ENCODE measurements at regions not wholly inside any gene's neighbourhood (a gene's known extent, or its start where the extent isn't known, plus 50 kb on each side); places are given as distances from the start of the nearest gene placed in this dataset.
"Not testable (repeated sequence)": the region's sequence is repeated elsewhere in the genome, so short reads cannot be mapped to it uniquely, and the experiment has no call there.

DNA sequence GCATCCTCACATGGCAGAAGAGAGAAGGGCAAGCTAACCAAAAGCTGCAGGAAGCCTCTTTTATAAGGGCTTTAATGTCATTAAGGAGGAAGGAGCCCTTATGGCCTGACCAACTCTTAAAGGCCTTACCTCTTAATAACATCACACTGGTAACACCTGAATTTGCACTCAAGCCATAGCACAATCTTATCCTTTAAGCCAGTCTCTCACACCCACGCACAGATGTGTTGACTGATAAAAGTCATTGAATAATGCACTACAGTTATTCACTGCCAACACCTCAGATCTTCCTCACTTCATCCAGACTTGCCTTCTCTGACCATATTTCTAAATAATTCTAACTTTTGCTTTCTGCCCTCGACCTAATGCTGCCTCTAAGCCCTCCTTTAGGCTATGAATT lies 516.8 kb downstream of the ADCYAP1 start:
- TF ChIP-seq, protein P1, sequence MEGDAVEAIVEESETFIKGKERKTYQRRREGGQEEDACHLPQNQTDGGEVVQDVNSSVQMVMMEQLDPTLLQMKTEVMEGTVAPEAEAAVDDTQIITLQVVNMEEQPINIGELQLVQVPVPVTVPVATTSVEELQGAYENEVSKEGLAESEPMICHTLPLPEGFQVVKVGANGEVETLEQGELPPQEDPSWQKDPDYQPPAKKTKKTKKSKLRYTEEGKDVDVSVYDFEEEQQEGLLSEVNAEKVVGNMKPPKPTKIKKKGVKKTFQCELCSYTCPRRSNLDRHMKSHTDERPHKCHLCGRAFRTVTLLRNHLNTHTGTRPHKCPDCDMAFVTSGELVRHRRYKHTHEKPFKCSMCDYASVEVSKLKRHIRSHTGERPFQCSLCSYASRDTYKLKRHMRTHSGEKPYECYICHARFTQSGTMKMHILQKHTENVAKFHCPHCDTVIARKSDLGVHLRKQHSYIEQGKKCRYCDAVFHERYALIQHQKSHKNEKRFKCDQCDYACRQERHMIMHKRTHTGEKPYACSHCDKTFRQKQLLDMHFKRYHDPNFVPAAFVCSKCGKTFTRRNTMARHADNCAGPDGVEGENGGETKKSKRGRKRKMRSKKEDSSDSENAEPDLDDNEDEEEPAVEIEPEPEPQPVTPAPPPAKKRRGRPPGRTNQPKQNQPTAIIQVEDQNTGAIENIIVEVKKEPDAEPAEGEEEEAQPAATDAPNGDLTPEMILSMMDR (IDR thresholded peaks at IDR 0.05; ENCODE audit: insufficient read depth, low read depth, low read length, missing control alignments), result no peak
- H3K4me3 ChIP-seq (ENCODE audit: low read length), result no peak overlapping the region
- no peak for DNase-seq (ENCODE audit: low read depth)

DNA sequence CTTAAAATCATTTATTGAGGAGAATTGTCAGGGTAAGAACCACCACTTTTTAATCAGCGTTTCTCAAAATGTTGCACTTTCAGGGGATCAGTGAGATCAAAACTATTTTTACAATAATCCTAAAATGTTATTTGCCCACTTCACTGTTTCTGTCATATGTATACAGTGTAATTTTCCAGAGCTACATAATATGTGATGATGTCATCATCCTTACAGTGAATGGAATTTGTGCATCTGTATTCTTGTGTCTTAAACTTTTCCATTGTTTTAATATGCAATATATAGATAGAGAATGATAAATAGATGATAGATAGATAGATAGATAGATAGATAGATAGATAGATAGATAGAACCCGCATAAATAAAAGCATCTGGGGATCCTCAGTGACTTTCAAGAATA lies 518.0 kb downstream of the ADCYAP1 start:
- TF ChIP-seq, protein P1 (IDR thresholded peaks at IDR 0.05; ENCODE audit: insufficient read depth, low read depth, low read length, missing control alignments), result no peak
- H3K4me3 ChIP-seq (ENCODE audit: low read length), result no peak overlapping the region
- no peak for DNase-seq (ENCODE audit: low read depth)

DNA sequence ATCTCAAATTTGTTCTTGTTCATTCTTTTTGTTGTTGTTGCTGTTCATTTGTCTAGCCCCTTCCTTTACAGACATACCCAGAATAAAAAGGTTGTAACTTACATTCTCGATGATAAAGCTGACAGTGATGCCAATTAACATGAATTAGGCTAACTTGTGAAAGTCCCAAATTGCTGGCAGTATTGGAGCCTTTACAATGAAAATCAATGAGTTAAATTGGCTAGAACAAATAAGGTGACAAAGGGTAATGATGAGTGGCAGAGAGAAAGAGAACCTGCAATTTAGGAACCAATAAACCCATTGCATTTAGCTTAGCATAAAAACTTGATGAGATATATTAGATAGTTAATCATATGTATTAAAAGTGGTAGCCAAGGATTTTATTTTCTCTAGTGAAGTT lies 521.0 kb downstream of the ADCYAP1 start:
- TF ChIP-seq, protein P1 (IDR thresholded peaks at IDR 0.05; ENCODE audit: insufficient read depth, low read depth, low read length, missing control alignments), result no peak
- no peak for DNase-seq (ENCODE audit: low read depth)

DNA sequence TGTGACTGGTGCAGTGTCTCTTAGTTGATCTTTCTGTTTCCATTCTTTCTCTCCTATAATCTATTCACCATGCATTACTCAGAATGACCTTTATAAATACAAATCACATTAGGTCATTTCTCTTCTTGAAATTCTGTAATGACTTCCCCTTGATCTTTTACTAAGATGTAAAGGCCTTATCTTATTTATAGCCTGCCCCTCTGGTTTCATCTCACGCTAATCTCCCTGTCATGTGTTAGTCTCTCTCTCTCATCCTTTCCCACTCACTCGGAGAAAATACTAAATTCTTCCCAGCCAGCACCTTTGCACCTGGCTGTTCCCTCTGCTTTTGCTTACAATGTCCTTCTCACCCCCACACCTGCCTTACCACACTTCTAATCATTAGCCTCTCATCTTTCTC lies 530.8 kb downstream of the ADCYAP1 start:
- H3K4me3 ChIP-seq (ENCODE audit: low read length), result no peak overlapping the region
- TF ChIP-seq, protein P1 (IDR thresholded peaks at IDR 0.05; ENCODE audit: insufficient read depth, low read depth, low read length, missing control alignments), result no peak
- no peak for DNase-seq (ENCODE audit: low read depth)

More for the DNA sequence above, 521.0 kb downstream of the ADCYAP1 start:
- H3K4me3 ChIP-seq (ENCODE audit: low read length), result no peak overlapping the region

DNA sequence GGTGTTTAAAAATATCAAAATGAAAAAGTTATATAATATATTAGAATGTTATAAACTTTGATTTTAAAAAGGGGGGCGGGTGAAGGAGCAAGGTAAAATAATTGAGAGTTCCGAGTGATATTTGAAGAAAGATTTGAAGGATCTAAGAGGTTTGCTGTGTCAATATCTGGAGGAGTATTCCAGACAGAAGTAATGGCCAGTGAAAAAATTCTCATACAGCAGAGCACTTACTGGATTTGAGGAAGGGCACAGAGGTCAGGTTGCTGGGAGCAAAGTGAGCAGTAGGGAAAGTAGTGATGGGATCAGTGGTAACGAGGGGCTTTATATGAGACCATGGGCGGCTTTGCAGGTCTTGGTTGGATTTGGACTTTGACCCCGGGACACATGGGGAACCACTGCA lies 531.5 kb downstream of the ADCYAP1 start:
- no peak overlapping the region for H3K4me3 ChIP-seq (ENCODE audit: low read length)
- no peak for DNase-seq (ENCODE audit: low read depth)
- TF ChIP-seq, protein P1 (IDR thresholded peaks at IDR 0.05; ENCODE audit: insufficient read depth, low read depth, low read length, missing control alignments), result no peak

DNA sequence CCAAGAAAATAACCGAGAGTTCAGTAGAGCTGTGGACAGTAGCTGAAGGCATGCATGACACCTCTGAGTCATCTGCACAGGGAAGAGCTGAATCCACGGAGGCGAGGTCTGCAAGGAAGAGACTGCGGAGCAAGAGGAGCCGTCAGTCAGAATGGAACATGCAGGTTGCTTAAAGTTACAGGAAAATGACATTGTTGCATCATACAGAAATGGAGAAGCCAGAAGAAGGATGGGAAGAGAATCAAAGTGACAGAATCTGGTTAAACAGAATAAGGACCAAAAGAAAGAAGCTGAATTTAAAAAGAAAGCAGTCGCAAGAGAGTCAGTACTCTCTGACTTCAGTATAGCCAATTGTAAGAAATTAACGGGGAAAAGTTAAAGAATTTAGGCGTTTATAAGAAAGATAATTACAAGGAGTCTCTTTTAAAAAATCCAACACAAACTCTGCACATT lies 533.8 kb downstream of the ADCYAP1 start:
- TF ChIP-seq, protein P1 (IDR thresholded peaks at IDR 0.05; ENCODE audit: insufficient read depth, low read depth, low read length, missing control alignments), result no peak
- H3K4me3 ChIP-seq (ENCODE audit: low read length), result no peak overlapping the region
- DNase-seq (ENCODE audit: low read depth), result no peak

DNA sequence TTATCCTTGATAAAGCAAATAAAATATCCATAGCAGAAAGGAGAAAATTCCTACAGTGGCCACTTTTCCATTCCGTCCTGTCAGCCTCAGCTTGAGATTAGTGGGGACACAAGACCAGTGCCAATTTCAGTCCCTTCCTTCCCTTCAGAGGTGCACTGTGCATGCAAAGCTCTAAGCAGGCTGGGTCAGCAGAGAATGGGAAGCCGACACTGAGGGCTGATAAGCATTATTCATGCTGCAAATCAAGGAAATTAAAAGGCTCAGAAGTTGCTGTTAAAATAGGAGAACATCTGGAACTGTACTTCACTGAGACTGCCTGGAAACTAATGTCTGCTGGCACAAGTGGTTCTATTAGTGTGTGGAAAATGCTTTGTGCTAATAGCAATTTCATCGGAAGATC lies 534.3 kb downstream of the ADCYAP1 start:
- DNase-seq (ENCODE audit: low read depth), result no peak
- TF ChIP-seq, protein P1 (IDR thresholded peaks at IDR 0.05; ENCODE audit: insufficient read depth, low read depth, low read length, missing control alignments), result no peak
- no peak overlapping the region for H3K4me3 ChIP-seq (ENCODE audit: low read length)

DNA sequence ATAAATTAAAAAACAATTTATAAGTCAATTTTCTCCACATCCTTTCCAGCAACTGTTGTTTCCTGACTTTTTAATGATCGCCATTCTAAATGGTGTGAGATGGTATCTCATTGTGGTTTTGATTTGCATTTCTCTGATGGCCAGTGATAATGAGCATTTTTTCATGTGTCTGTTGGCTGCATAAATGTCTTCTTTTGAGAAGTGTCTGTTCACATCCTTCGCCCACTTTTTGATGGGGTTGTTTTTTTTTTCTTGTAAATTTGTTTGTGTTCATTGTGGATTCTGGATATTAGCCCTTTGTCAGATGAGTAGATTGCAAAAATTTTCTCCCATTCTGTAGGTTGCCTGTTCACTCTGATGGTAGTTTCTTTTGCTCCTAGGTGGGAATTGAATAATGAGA lies 539.4 kb downstream of the ADCYAP1 start:
- DNase-seq (ENCODE audit: low read depth), result not testable (repeated sequence)

More for the DNA sequence above, 539.4 kb downstream of the ADCYAP1 start:
- H3K4me3 ChIP-seq (ENCODE audit: low read length), result not testable (repeated sequence)
